ENCODE measurements at regions not wholly inside any gene's neighbourhood (a gene's known extent, or its start where the extent isn't known, plus 50 kb on each side); places are given as distances from the start of the nearest gene placed in this dataset.

- TF ChIP-seq, protein P1, sequence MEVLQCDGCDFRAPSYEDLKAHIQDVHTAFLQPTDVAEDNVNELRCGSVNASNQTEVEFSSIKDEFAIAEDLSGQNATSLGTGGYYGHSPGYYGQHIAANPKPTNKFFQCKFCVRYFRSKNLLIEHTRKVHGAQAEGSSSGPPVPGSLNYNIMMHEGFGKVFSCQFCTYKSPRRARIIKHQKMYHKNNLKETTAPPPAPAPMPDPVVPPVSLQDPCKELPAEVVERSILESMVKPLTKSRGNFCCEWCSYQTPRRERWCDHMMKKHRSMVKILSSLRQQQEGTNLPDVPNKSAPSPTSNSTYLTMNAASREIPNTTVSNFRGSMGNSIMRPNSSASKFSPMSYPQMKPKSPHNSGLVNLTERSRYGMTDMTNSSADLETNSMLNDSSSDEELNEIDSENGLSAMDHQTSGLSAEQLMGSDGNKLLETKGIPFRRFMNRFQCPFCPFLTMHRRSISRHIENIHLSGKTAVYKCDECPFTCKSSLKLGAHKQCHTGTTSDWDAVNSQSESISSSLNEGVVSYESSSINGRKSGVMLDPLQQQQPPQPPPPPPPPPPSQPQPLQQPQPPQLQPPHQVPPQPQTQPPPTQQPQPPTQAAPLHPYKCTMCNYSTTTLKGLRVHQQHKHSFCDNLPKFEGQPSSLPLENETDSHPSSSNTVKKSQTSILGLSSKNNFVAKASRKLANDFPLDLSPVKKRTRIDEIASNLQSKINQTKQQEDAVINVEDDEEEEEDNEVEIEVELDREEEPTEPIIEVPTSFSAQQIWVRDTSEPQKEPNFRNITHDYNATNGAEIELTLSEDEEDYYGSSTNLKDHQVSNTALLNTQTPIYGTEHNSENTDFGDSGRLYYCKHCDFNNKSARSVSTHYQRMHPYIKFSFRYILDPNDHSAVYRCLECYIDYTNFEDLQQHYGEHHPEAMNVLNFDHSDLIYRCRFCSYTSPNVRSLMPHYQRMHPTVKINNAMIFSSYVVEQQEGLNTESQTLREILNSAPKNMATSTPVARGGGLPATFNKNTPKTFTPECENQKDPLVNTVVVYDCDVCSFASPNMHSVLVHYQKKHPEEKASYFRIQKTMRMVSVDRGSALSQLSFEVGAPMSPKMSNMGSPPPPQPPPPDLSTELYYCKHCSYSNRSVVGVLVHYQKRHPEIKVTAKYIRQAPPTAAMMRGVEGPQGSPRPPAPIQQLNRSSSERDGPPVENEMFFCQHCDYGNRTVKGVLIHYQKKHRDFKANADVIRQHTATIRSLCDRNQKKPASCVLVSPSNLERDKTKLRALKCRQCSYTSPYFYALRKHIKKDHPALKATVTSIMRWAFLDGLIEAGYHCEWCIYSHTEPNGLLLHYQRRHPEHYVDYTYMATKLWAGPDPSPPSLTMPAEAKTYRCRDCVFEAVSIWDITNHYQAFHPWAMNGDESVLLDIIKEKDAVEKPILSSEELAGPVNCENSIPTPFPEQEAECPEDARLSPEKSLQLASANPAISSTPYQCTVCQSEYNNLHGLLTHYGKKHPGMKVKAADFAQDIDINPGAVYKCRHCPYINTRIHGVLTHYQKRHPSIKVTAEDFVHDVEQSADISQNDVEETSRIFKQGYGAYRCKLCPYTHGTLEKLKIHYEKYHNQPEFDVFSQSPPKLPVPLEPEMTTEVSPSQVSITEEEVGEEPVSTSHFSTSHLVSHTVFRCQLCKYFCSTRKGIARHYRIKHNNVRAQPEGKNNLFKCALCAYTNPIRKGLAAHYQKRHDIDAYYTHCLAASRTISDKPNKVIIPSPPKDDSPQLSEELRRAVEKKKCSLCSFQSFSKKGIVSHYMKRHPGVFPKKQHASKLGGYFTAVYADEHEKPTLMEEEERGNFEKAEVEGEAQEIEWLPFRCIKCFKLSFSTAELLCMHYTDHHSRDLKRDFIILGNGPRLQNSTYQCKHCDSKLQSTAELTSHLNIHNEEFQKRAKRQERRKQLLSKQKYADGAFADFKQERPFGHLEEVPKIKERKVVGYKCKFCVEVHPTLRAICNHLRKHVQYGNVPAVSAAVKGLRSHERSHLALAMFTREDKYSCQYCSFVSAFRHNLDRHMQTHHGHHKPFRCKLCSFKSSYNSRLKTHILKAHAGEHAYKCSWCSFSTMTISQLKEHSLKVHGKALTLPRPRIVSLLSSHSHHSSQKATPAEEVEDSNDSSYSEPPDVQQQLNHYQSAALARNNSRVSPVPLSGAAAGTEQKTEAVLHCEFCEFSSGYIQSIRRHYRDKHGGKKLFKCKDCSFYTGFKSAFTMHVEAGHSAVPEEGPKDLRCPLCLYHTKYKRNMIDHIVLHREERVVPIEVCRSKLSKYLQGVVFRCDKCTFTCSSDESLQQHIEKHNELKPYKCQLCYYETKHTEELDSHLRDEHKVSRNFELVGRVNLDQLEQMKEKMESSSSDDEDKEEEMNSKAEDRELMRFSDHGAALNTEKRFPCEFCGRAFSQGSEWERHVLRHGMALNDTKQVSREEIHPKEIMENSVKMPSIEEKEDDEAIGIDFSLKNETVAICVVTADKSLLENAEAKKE (CRISPR knock-in tag; IDR thresholded peaks at IDR 0.05), result no peak
- no peak for TF ChIP-seq CTCF (conservative IDR thresholded peaks at IDR 0.05; ENCODE audit: low read depth in 2 of 2)
Observed at GRCh38 chr7:112843151-112843550, 53.0 kb upstream of the TMEM168 start (continued).

All from GM23338 (cell line).